Tibial artery (tissue), 4 donors: ENCODE measurements at regions not wholly inside any gene's neighbourhood (a gene's known extent, or its start where the extent isn't known, plus 50 kb on each side); places are given as distances from the start of the nearest gene placed in this dataset.

Source experiments
- DNase-seq, 2 donors: peaks; one replicate each; pipeline ENCODE4 v3.0.0-alpha.2; 2019
- H3K27ac ChIP-seq, 2 donors: fragments of 200-600 bp; sonication (generic) in 1 of 2; 1 replicate in 1 of 2; 2 replicates in 1 of 2; pipeline ENCODE4 v1.5.1; 2018 to 2019; ENCODE audit warnings: mild to moderate bottlenecking in 1 of 2
- H3K27me3 ChIP-seq, 2 donors: fragments of 200-600 bp; sonication (generic) in 1 of 2; one replicate each; pipeline versions ENCODE4 v1.5.1 to v1.6.0; 2016 to 2019
- H3K36me3 ChIP-seq, 3 donors: fragments of 200-600 bp; sonication (generic) in 2 of 3; one replicate each; pipeline ENCODE4 v1.5.1; 2016 to 2019; ENCODE audit warnings: mild to moderate bottlenecking in 2 of 3
- H3K4me1 ChIP-seq, 4 donors: fragments of 200-600 bp; sonication (generic) in 2 of 4; 1 replicate in 3 of 4; 2 replicates in 1 of 4; pipeline ENCODE4 v1.5.1; 2016 to 2019
- H3K4me3 ChIP-seq, 2 donors: fragments of 200-600 bp; sonication (generic) in 1 of 2; 1 replicate in 1 of 2; 2 replicates in 1 of 2; pipeline ENCODE4 v1.5.1; 2018 to 2019; ENCODE audit warnings: mild to moderate bottlenecking in 2 of 2
- H3K9me3 ChIP-seq, 3 donors: fragments of 200-600 bp; sonication (generic) in 1 of 3; one replicate each; pipeline ENCODE4 v1.5.1; 2016 to 2019
- intact Hi-C: fragments of 100-400 bp; cut with DNase I; formaldehyde crosslinking; loops from one replicate; pipeline ENCODE4 v1.15.0; 2023; ENCODE audit warnings: low total_unique reads
- TF ChIP-seq, protein P1 (sequence below), 2 experiments: fragments of 200-600 bp in 1 of 2; fragments of 450-650 bp in 1 of 2; IDR thresholded peaks; one replicate each; pipeline ENCODE4 v1.5.1; 2017 to 2019; ENCODE audit warnings: antibody characterized with exemption in 2 of 2, mild to moderate bottlenecking in 1 of 2, moderate library complexity in 1 of 2

DNA sequence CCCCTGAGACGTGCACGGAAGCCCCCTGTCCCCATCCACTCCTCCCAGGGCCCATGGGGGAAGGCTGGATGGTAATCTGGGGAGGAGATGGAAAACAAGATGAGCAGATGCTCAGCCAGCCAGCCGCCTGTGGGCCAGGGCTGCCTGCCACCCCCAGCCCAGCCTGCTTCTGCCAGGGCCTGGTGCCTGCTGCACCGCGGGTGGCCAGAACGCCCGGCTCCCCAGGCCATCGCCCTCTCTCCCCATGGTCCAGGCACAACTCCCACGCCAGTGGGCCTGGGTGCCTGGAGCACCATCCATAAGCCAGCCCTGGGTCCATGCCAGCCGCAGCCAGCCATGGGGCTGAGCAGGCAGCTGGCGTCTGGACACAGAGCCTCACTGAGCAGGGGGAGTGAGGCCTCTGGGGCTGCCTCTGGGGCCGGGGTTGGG, 57.2 kb upstream of the ELN start:
- Histone ChIP-seq H3K27ac (peak overlapping the region in 1 of 2 donors; percentile 3), H3K36me3 (no peaks in the 10 kb centered on the region), H3K4me3 (no peak overlapping the region), H3K9me3 (no peaks in the 10 kb centered on the region), H3K4me1 (peaks cover 0 to 54% (median 6%) of the 10 kb centered on the region in 4 donors), H3K27me3 (no peaks in the 10 kb centered on the region)
- intact Hi-C loops, result loop anchor here (10.0 kb wide), 1 partner anchor 56 kb away; no protein-coding TSS in a partner anchor
- TF ChIP-seq, protein P1, sequence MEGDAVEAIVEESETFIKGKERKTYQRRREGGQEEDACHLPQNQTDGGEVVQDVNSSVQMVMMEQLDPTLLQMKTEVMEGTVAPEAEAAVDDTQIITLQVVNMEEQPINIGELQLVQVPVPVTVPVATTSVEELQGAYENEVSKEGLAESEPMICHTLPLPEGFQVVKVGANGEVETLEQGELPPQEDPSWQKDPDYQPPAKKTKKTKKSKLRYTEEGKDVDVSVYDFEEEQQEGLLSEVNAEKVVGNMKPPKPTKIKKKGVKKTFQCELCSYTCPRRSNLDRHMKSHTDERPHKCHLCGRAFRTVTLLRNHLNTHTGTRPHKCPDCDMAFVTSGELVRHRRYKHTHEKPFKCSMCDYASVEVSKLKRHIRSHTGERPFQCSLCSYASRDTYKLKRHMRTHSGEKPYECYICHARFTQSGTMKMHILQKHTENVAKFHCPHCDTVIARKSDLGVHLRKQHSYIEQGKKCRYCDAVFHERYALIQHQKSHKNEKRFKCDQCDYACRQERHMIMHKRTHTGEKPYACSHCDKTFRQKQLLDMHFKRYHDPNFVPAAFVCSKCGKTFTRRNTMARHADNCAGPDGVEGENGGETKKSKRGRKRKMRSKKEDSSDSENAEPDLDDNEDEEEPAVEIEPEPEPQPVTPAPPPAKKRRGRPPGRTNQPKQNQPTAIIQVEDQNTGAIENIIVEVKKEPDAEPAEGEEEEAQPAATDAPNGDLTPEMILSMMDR (IDR thresholded peaks at IDR 0.05), result no peak
- no peak for DNase-seq

DNA sequence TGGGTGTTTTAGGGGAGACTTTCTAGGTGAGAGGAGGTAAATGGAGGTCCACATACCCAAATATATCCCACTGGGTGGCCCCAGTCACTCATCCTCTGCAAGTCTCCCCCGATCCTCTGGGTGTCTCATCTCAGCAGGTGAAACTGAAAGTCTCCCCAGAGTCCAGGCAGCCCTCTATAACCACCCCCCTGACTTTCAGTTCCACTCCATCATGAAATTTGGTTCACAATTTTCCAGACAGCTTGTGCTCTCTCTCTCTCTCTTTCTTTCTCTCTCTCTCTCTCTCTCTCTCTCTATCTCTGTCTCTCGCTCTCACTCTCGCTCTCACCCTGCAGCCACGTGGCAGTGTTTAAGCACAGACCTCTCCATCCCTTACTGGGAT, 56.7 kb upstream of the ELN start:
- H3K27me3 ChIP-seq, result no peaks in the 10 kb centered on the region
- no peak overlapping the region for H3K4me3 ChIP-seq
- TF ChIP-seq, protein P1 (IDR thresholded peaks at IDR 0.05), result no peak
- peaks cover 0 to 59% (median 6%) of the 10 kb centered on the region in 4 donors for H3K4me1 ChIP-seq
- no peak for DNase-seq
- intact Hi-C loops, result loop anchor here (10.0 kb wide), 1 partner anchor 57 kb away; no protein-coding TSS in a partner anchor
- no peaks in the 10 kb centered on the region for H3K9me3 ChIP-seq
- peak overlapping the region in 1 of 2 donors; percentile 3 for H3K27ac ChIP-seq
- H3K36me3 ChIP-seq, result no peaks in the 10 kb centered on the region

DNA sequence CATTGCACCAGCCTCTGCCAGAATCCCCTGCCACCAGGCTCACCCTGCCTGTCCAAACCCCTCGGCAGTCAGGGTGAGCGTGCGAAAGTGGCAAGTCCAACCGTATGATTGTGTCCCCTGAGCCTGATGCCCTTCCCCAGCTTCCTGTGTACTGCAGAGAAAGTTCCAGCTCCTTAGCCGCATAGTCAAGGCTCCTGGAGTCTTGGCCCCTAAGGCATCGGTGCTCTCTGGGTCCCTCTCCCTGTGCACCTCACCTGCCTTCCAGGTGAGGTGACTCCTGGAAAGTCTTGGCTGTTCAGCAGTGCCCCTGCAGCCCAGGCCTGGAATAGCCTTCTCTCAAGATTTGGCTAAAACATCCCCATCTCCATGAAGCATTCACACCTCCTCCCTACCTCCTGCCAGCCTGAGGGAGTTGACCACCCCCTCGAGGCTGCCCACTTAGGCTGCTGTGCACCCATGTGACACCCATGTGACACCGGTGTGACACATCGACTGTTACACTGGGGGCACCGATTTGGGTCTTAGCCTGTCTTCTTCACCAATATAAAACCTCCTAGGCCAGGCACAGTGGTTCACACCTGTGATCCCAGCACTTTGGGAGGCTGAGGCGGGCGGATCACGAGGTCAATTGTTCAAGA, 56.1 kb upstream of the ELN start:
- Histone ChIP-seq H3K4me1 (peaks cover 0 to 64% (median 10%) of the 10 kb centered on the region in 4 donors), H3K36me3 (no peaks in the 10 kb centered on the region), H3K4me3 (no peak overlapping the region), H3K27me3 (no peaks in the 10 kb centered on the region), H3K27ac (no peak overlapping the region), H3K9me3 (no peaks in the 10 kb centered on the region)
- intact Hi-C loops, result loop anchor here (10.0 kb wide), 1 partner anchor 57 kb away; no protein-coding TSS in a partner anchor
- DNase-seq, result peak in 1 of 2 donors; percentile 48
- TF ChIP-seq, protein P1 (IDR thresholded peaks at IDR 0.05), result no peak

DNA sequence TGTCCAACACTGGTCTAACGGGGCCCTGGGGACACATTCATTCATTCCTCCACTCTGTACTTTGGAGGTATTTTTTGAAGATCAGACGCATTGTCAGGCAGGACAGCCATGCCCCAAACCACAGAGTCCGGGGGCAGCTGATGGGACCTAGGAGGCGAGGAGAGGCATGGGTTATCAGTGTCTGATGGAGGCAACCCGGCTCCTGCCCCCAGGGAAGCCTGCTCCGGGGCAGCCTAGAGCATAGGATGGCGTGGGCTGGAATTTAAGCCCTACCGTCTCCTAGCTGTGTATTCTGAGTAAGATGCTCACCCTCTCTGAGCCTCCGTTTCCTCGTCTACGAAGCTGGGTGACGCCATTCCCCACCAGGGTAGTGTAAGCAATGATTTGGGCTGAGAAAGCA, 55.4 kb upstream of the ELN start:
- H3K27ac ChIP-seq, result no peak overlapping the region
- TF ChIP-seq, protein P1 (IDR thresholded peaks at IDR 0.05), result no peak
- H3K27me3 ChIP-seq, result no peaks in the 10 kb centered on the region
- H3K4me3 ChIP-seq, result no peak overlapping the region
- no peak for DNase-seq
- no peaks in the 10 kb centered on the region for H3K9me3 ChIP-seq
- H3K4me1 ChIP-seq, result peaks cover 4 to 72% (median 17%) of the 10 kb centered on the region in 4 donors
- no peaks in the 10 kb centered on the region for H3K36me3 ChIP-seq
- intact Hi-C loops, result loop anchor here (10.0 kb wide), 1 partner anchor 58 kb away; no protein-coding TSS in a partner anchor

DNA sequence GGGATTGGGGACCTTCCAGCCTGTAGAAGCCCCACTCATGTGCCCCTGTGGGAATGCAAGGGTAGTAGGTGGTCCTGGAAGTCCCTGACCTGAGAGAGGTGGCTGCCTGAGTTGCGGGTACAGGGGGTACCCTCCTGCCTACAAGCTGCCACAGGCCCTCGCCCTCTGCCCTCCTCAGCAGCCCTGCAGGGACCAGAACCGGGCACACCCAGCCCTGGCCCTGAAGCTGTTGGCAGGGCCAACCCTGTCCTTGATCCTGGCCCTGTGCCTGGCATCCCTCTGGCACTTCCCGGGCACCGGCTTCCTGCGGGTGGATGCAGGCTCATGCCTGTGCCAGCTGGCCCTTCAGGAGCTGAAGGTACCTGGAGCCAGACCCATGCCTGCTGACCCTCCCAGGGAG, 54.9 kb upstream of the ELN start:
- intact Hi-C loops, result loop anchor here (10.0 kb wide), 1 partner anchor 58 kb away; no protein-coding TSS in a partner anchor

More for the DNA sequence above, 54.9 kb upstream of the ELN start:
- TF ChIP-seq, protein P1 (IDR thresholded peaks at IDR 0.05), result no peak
- Histone ChIP-seq H3K27ac (no peak overlapping the region), H3K9me3 (no peaks in the 10 kb centered on the region), H3K27me3 (no peaks in the 10 kb centered on the region), H3K36me3 (no peaks in the 10 kb centered on the region), H3K4me3 (no peak overlapping the region), H3K4me1 (peaks cover 4 to 74% (median 22%) of the 10 kb centered on the region in 4 donors)
- peak; percentile 18 to 88 for DNase-seq
